ENCODE measurements at regions not wholly inside any gene's neighbourhood (a gene's known extent, or its start where the extent isn't known, plus 50 kb on each side); places are given as distances from the start of the nearest gene placed in this dataset.

DNA sequence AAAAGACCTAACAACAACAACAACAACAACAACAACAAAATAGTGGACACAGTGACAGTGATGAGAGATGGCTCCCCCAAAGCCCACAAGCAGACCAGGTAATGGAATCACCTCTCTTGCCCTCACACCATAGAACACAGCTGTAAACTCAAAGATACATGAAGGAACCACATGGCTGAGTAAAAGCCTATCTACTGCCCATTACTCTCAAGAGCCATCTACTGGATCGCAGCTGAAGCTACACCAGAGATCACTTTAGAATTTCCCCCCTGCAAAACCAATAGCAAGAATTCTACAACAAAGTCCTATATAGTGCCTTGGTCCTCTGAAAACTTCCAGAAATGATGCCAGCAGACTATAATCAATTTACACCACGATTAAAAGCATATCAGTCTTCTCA, 1537.6 kb upstream of the CDH9 start:
- Histone ChIP-seq H3K4ac (ENCODE audit: low read depth in 1 of 2, low read length in 2 of 2) (no peak overlapping the region), H2BK12ac (ENCODE audit: low read length in 2 of 2) (no peak overlapping the region), H3K23ac (ENCODE audit: low read length in 2 of 2) (no peak overlapping the region), H3K14ac (ENCODE audit: low read length in 2 of 2) (no peak overlapping the region), H2BK120ac (ENCODE audit: low read depth, low read length) (no peak overlapping the region), H3K36me3 (ENCODE audit: control insufficient read depth in 1 of 2, insufficient read depth in 2 of 2, low read depth in 1 of 2, low read length in 2 of 2) (no peaks in the 10 kb centered on the region), H2BK15ac (ENCODE audit: low read depth, poor library complexity, severe bottlenecking) (no peak overlapping the region), H3K18ac (ENCODE audit: low read depth in 1 of 2, low read length in 2 of 2) (no peak overlapping the region), H2AFZ (ENCODE audit: low read depth, low read length) (no peak overlapping the region), H3K9ac (ENCODE audit: low read length) (no peak overlapping the region), H3K4me1 (ENCODE audit: control insufficient read depth, insufficient read depth, low read depth, low read length) (peaks cover 6% of the 10 kb centered on the region), H3K27ac (ENCODE audit: low read length, poor library complexity, severe bottlenecking) (no peak overlapping the region), H3K79me1 (replicated peaks; ENCODE audit: low read length, poor library complexity, severe bottlenecking) (no peaks in the 10 kb centered on the region), H2AK5ac (ENCODE audit: low read length, severe bottlenecking) (no peak overlapping the region), H3K4me2 (ENCODE audit: low read length, poor library complexity, severe bottlenecking) (no peak overlapping the region), H3K4me3 (ENCODE audit: insufficient read depth in 1 of 2, low read depth in 1 of 2, low read length in 2 of 2) (no peak overlapping the region), H4K8ac (ENCODE audit: low read length) (no peak overlapping the region), H3K27me3 (ENCODE audit: control insufficient read depth in 1 of 2, insufficient read depth in 1 of 2, low read length in 2 of 2) (no peaks in the 10 kb centered on the region), H3K9me3 (ENCODE audit: control insufficient read depth, low read length) (peaks cover 12% of the 10 kb centered on the region), H2BK5ac (ENCODE audit: low read depth, low read length, poor library complexity, severe bottlenecking) (no peak overlapping the region), H4K91ac (ENCODE audit: low read length) (no peak overlapping the region)
- WGBS: 50% methylated on average over 2 of the region's 2 CpGs
- no peak for DNase-seq

DNA sequence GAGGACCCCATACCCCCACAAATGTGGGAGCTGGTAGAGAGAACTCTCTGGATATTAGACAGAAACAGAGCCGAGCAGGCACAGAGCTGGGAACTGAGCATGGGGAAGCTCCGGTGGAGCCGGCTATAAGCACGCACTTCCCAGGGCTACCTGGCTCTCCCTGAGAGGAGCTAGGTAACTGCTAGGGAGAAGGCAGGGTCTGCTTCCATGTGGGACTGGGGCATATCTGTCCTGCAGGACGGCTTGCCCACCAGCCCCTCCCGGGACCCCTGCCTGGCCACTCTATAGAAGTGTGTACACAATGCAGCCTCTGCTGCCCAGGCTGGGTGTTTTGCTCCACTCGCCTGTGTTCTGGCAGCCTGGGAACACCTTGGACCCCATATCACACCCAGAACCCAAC, 1537.0 kb upstream of the CDH9 start:
- Histone ChIP-seq H2AFZ (ENCODE audit: low read depth, low read length) (no peak overlapping the region), H4K8ac (ENCODE audit: low read length) (no peak overlapping the region), H3K4ac (ENCODE audit: low read depth in 1 of 2, low read length in 2 of 2) (no peak overlapping the region), H3K4me3 (ENCODE audit: insufficient read depth in 1 of 2, low read depth in 1 of 2, low read length in 2 of 2) (no peak overlapping the region), H3K14ac (ENCODE audit: low read length in 2 of 2) (no peak overlapping the region), H3K27ac (ENCODE audit: low read length, poor library complexity, severe bottlenecking) (no peak overlapping the region), H3K27me3 (ENCODE audit: control insufficient read depth in 1 of 2, insufficient read depth in 1 of 2, low read length in 2 of 2) (no peaks in the 10 kb centered on the region), H3K9ac (ENCODE audit: low read length) (no peak overlapping the region), H3K36me3 (ENCODE audit: control insufficient read depth in 1 of 2, insufficient read depth in 2 of 2, low read depth in 1 of 2, low read length in 2 of 2) (no peaks in the 10 kb centered on the region), H3K9me3 (ENCODE audit: control insufficient read depth, low read length) (peaks cover 12% of the 10 kb centered on the region), H2BK120ac (ENCODE audit: low read depth, low read length) (no peak overlapping the region), H2AK5ac (ENCODE audit: low read length, severe bottlenecking) (no peak overlapping the region), H2BK5ac (ENCODE audit: low read depth, low read length, poor library complexity, severe bottlenecking) (no peak overlapping the region), H3K23ac (ENCODE audit: low read length in 2 of 2) (no peak overlapping the region), H3K4me2 (ENCODE audit: low read length, poor library complexity, severe bottlenecking) (no peak overlapping the region), H4K91ac (ENCODE audit: low read length) (no peak overlapping the region), H2BK15ac (ENCODE audit: low read depth, poor library complexity, severe bottlenecking) (no peak overlapping the region), H3K79me1 (replicated peaks; ENCODE audit: low read length, poor library complexity, severe bottlenecking) (no peaks in the 10 kb centered on the region), H3K18ac (ENCODE audit: low read depth in 1 of 2, low read length in 2 of 2) (no peak overlapping the region), H2BK12ac (ENCODE audit: low read length in 2 of 2) (no peak overlapping the region), H3K4me1 (ENCODE audit: control insufficient read depth, insufficient read depth, low read depth, low read length) (peaks cover 6% of the 10 kb centered on the region)
- DNase-seq: no peak
- 89% methylated on average over 7 of the region's 7 CpGs for WGBS

DNA sequence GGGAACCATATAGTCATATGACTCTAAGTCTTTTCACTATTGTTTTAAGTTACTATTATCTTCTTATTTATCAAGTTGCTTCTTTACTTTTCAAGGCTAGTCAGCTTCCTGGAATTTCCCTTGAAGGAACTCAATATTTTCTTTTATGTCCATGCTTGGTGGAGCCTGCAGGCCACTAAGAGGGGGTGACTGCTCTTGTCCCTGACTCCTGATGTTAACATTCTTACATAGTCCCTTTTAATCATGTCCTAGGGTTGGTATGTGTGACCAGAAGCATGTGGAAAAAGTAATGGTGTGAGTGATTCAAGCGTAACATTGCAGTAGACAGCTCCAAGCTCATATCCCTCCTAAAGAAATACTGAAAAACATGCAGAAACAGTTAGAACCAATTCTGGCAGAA, 1536.2 kb upstream of the CDH9 start:
- Histone ChIP-seq H3K14ac (ENCODE audit: low read length in 2 of 2) (no peak overlapping the region), H3K79me1 (replicated peaks; ENCODE audit: low read length, poor library complexity, severe bottlenecking) (no peaks in the 10 kb centered on the region), H3K27me3 (ENCODE audit: control insufficient read depth in 1 of 2, insufficient read depth in 1 of 2, low read length in 2 of 2) (no peaks in the 10 kb centered on the region), H2AK5ac (ENCODE audit: low read length, severe bottlenecking) (no peak overlapping the region), H2AFZ (ENCODE audit: low read depth, low read length) (no peak overlapping the region), H2BK15ac (ENCODE audit: low read depth, poor library complexity, severe bottlenecking) (no peak overlapping the region), H4K91ac (ENCODE audit: low read length) (no peak overlapping the region), H3K4me1 (ENCODE audit: control insufficient read depth, insufficient read depth, low read depth, low read length) (peaks cover 6% of the 10 kb centered on the region), H2BK5ac (ENCODE audit: low read depth, low read length, poor library complexity, severe bottlenecking) (no peak overlapping the region), H2BK12ac (ENCODE audit: low read length in 2 of 2) (no peak overlapping the region), H3K4me3 (ENCODE audit: insufficient read depth in 1 of 2, low read depth in 1 of 2, low read length in 2 of 2) (no peak overlapping the region), H2BK120ac (ENCODE audit: low read depth, low read length) (no peak overlapping the region), H3K9ac (ENCODE audit: low read length) (no peak overlapping the region), H3K27ac (ENCODE audit: low read length, poor library complexity, severe bottlenecking) (no peak overlapping the region), H3K4ac (ENCODE audit: low read depth in 1 of 2, low read length in 2 of 2) (no peak overlapping the region), H3K18ac (ENCODE audit: low read depth in 1 of 2, low read length in 2 of 2) (no peak overlapping the region), H3K36me3 (ENCODE audit: control insufficient read depth in 1 of 2, insufficient read depth in 2 of 2, low read depth in 1 of 2, low read length in 2 of 2) (no peaks in the 10 kb centered on the region), H3K23ac (ENCODE audit: low read length in 2 of 2) (no peak overlapping the region), H3K9me3 (ENCODE audit: control insufficient read depth, low read length) (peaks cover 12% of the 10 kb centered on the region), H3K4me2 (ENCODE audit: low read length, poor library complexity, severe bottlenecking) (no peak overlapping the region), H4K8ac (ENCODE audit: low read length) (no peak overlapping the region)
- WGBS: no CpG with 5 or more reads among the region's 1 CpG
- no peak for DNase-seq

DNA sequence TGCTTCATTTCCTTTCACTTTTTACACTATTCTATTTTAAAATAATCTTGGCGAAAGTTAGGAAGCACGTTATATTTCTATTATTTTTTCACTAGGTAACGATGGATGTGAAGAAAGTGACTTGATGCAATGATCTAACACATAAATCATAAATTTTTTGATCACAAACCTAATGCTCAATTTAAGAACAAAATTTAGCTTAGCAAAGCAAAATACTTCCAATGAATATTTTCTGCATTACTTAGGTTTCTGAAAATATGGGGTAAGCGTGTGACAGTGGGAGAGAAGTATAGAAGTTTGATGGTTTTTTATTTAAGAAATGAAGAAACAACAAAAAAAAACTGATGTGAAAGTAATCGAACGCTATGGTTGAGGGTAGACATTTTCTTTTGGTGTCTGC, 1528.7 kb upstream of the CDH9 start:
- Histone ChIP-seq H3K4me2 (ENCODE audit: low read length, poor library complexity, severe bottlenecking) (no peak overlapping the region), H3K27ac (ENCODE audit: low read length, poor library complexity, severe bottlenecking) (no peak overlapping the region), H4K8ac (ENCODE audit: low read length) (no peak overlapping the region), H3K9me3 (ENCODE audit: control insufficient read depth, low read length) (no peaks in the 10 kb centered on the region), H3K4ac (ENCODE audit: low read depth in 1 of 2, low read length in 2 of 2) (no peak overlapping the region), H4K91ac (ENCODE audit: low read length) (no peak overlapping the region), H2AK5ac (ENCODE audit: low read length, severe bottlenecking) (no peak overlapping the region), H3K4me1 (ENCODE audit: control insufficient read depth, insufficient read depth, low read depth, low read length) (no peaks in the 10 kb centered on the region), H3K4me3 (ENCODE audit: insufficient read depth in 1 of 2, low read depth in 1 of 2, low read length in 2 of 2) (no peak overlapping the region), H3K23ac (ENCODE audit: low read length in 2 of 2) (no peak overlapping the region), H3K9ac (ENCODE audit: low read length) (no peak overlapping the region), H2BK15ac (ENCODE audit: low read depth, poor library complexity, severe bottlenecking) (no peak overlapping the region), H3K27me3 (ENCODE audit: control insufficient read depth in 1 of 2, insufficient read depth in 1 of 2, low read length in 2 of 2) (no peaks in the 10 kb centered on the region), H3K18ac (ENCODE audit: low read depth in 1 of 2, low read length in 2 of 2) (no peak overlapping the region), H3K36me3 (ENCODE audit: control insufficient read depth in 1 of 2, insufficient read depth in 2 of 2, low read depth in 1 of 2, low read length in 2 of 2) (no peaks in the 10 kb centered on the region), H2BK120ac (ENCODE audit: low read depth, low read length) (no peak overlapping the region), H2BK12ac (ENCODE audit: low read length in 2 of 2) (no peak overlapping the region), H2BK5ac (ENCODE audit: low read depth, low read length, poor library complexity, severe bottlenecking) (no peak overlapping the region), H3K79me1 (replicated peaks; ENCODE audit: low read length, poor library complexity, severe bottlenecking) (no peaks in the 10 kb centered on the region), H3K14ac (ENCODE audit: low read length in 2 of 2) (no peak overlapping the region), H2AFZ (ENCODE audit: low read depth, low read length) (no peak overlapping the region)
- DNase-seq: no peak
- WGBS: 86% methylated on average over 1 of the region's 6 CpGs
